ENCODE measurements at regions not wholly inside any gene's neighbourhood (a gene's known extent, or its start where the extent isn't known, plus 50 kb on each side); places are given as distances from the start of the nearest gene placed in this dataset.

DNA sequence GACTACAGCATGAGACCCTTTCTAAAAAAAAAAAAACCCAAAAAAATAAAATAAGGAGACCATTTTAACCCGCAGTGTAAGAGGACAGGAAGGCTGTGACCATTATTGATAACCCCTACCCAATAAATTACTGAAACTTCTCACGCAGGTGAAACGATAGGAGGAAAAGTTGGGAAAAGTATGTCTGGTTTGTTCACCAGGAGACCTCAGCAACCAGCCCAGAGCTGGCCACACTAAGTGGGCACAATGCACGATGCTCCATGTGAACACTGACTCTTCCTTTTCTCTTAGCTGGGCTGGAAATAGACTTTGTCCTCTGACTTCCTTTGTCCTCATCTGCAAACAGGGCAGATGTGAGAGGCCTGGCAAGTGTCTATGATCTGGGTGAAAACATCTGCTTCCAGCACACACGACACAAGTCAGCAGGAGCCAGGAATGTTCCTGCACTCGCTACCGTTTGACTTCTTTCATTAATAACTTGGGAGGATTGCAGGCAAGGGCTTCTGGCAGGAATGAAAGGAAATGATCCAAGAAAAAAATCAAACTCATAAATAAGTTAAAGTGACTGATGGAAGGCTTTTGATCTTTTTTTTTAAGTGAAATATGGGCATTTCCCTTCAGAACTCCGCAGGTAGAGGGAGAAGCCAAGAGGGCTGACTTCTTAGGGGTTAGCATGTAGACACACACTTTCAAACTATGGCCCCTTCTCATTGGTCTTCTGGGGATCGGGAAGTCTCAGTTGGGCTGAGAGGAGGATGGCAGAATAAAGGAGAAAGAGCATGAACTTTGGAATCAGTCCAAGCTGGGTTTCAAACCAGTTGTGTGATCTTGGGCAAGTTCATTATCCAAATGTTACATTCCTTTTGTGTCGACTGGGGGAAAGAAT lies 137.4 kb upstream of the MYCN start:
- H3K4me3 ChIP-seq (replicated peaks; ENCODE audit: low read depth, low read length): no peak overlapping the region
- TF ChIP-seq CTCF (IDR thresholded peaks at IDR 0.05; ENCODE audit: low read depth, low read length, missing control alignments): no peak
- DNase-seq (ENCODE audit: extremely low read depth, low read depth): no peak

DNA sequence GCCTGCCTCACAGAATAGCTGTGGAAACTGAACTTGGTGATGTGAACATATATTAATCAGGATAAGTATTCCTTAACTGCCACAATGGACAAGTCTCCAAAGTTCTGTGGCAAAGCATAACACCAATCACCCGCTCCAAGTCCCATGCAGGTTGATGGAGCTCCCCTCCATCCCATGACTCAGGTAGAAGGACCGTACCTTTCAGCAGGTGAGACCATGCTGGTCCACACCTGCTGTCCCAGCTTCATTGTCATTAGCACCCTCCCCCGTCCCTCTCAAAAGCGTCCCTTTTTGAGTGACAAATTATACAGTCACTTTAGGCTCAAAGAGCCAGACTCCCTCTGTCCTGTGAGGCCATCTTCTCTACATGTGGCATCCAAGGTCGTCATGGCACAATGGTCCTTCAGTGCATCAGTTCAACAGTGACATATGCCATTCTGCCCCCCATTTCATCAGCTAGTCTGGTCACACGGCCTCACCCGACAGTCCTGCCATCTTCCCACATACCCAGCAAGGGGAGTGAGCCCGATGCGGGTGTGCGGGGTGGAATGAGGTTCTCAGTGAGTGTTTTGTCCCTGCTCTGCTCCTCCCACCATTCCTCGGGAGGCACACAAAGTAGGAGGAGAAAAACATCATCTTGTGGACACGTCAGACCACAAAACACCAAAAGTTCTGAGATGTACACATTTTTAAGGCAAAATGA lies 136.7 kb upstream of the MYCN start:
- no peak for TF ChIP-seq CTCF (IDR thresholded peaks at IDR 0.05; ENCODE audit: low read depth, low read length, missing control alignments)
- no peak overlapping the region for H3K4me3 ChIP-seq (replicated peaks; ENCODE audit: low read depth, low read length)

GRCh38 chr2:15804246-15804619 lies 136.1 kb upstream of the MYCN start:
- TF ChIP-seq CTCF (IDR thresholded peaks at IDR 0.05; ENCODE audit: low read depth, low read length, missing control alignments): no peak
- no peak for DNase-seq (ENCODE audit: extremely low read depth, low read depth)

More for the DNA sequence above, 136.7 kb upstream of the MYCN start:
- DNase-seq (ENCODE audit: extremely low read depth, low read depth): no peak

DNA sequence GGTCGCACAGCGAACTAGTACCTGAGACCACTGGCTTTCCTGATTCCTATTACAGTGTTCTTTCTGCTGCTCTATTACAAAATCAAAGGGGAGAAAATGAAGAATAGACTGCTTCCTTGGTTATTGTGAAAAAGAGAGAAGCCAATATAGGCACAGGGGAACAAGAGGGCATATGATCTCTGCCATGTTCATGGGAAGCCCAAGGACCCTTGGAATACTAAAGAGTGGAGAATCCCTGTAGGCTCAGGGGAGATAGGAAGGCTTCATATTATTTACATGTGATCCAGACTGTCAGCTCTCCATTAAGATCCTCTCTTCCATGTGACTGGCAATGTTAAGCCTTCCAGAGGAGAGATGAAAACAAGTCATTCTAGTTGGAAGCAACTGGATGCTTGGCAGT lies 135.7 kb upstream of the MYCN start:
- no peak for DNase-seq (ENCODE audit: extremely low read depth, low read depth)
- no peak for TF ChIP-seq CTCF (IDR thresholded peaks at IDR 0.05; ENCODE audit: low read depth, low read length, missing control alignments)
- no peak overlapping the region for H3K4me3 ChIP-seq (replicated peaks; ENCODE audit: low read depth, low read length)

More at GRCh38 chr2:15804246-15804619, 136.1 kb upstream of the MYCN start:
- H3K4me3 ChIP-seq (replicated peaks; ENCODE audit: low read depth, low read length): no peak overlapping the region

GRCh38 chr2:15805206-15805605 lies 135.1 kb upstream of the MYCN start:
- TF ChIP-seq CTCF (IDR thresholded peaks at IDR 0.05; ENCODE audit: low read depth, low read length, missing control alignments): no peak

GRCh38 chr2:15805772-15806171 lies 134.6 kb upstream of the MYCN start:
- no peak for DNase-seq (ENCODE audit: extremely low read depth, low read depth)
- no peak for TF ChIP-seq CTCF (IDR thresholded peaks at IDR 0.05; ENCODE audit: low read depth, low read length, missing control alignments)
- no peak overlapping the region for H3K4me3 ChIP-seq (replicated peaks; ENCODE audit: low read depth, low read length)

More at GRCh38 chr2:15805206-15805605, 135.1 kb upstream of the MYCN start:
- no peak for DNase-seq (ENCODE audit: extremely low read depth, low read depth)
- H3K4me3 ChIP-seq (replicated peaks; ENCODE audit: low read depth, low read length): no peak overlapping the region

Data from HFF-Myc (cell line).